ENCODE measurements at regions not wholly inside any gene's neighbourhood (a gene's known extent, or its start where the extent isn't known, plus 50 kb on each side); places are given as distances from the start of the nearest gene placed in this dataset.

GRCh38 chr10:4066581-4067390 is 281.8 kb upstream of the KLF6 start:
- no peak overlapping the region for H3K4me3 ChIP-seq (ENCODE audit: low read depth, low read length)
- DNase-seq (ENCODE audit: low read depth), result no peak
- no peak for TF ChIP-seq CTCF (IDR thresholded peaks at IDR 0.05; ENCODE audit: insufficient read depth, low read length)

DNA sequence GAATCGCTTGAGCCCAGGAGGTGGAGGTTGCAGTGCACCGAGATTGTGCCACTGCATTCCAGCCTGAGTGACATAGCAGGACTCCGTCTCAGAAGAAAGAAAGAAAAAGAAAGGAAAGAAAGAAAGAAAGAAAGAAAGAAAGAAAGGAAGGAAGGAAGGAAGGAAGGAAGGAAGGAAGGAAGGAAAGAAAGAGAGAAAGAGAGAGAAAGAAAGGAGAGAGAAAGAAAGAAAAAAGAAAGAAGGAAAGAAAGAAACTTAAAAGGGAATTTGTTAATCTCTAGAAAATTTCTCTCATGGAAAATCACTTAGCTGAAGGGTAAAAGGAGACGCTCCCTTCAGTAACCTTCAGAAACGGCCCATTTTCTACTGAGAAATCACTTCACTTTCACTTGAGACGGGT is 279.5 kb upstream of the KLF6 start:
- DNase-seq (ENCODE audit: low read depth), result no peak

DNA sequence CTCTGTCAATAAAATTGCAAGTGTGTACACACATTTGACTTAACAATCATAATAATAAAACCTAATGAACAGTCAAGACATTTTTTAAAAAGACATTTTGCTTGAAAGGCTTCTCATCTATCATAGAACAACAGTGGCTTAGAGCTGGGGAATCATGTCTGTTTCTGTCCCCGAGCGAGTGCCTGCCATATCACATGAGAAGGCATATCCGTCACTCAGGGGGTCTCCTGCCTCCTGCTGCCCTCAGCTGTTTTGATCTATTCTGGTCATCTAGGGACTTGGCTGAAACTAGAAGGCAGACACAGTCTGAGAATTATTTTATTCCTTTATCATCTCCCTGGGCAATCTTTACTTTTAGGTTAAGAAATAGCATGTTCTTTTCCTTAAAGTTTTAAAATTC is 278.7 kb upstream of the KLF6 start:
- TF ChIP-seq CTCF (IDR thresholded peaks at IDR 0.05; ENCODE audit: insufficient read depth, low read length), result no peak
- DNase-seq (ENCODE audit: low read depth), result no peak

More for the DNA sequence above, 279.5 kb upstream of the KLF6 start:
- TF ChIP-seq CTCF (IDR thresholded peaks at IDR 0.05; ENCODE audit: insufficient read depth, low read length), result no peak
- no peak overlapping the region for H3K4me3 ChIP-seq (ENCODE audit: low read depth, low read length)

GRCh38 chr10:4062751-4063150 is 277.7 kb upstream of the KLF6 start:
- H3K4me3 ChIP-seq (ENCODE audit: low read depth, low read length), result no peak overlapping the region

More for the DNA sequence above, 278.7 kb upstream of the KLF6 start:
- H3K4me3 ChIP-seq (ENCODE audit: low read depth, low read length), result no peak overlapping the region

DNA sequence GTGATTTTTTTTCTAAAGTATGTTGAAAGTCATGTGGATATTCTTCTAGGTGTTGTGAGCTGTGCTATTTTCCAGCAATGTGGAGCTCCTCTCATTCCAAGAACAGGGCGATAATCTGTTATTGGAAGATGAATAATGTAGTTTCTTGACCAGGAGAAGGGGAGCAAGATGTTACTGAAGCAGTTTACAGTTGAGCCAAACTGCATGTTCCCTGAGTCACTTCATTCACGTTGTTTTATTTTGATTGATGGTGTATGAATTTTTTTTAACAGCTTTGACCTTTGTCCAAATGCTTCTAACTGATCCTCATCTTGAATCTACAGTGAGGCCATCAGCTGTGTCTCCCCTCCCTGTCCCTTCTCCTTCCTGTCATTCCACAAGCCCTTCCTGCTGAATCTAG is 277.1 kb upstream of the KLF6 start:
- H3K4me3 ChIP-seq (ENCODE audit: low read depth, low read length), result no peak overlapping the region
- DNase-seq (ENCODE audit: low read depth), result no peak
- TF ChIP-seq CTCF (IDR thresholded peaks at IDR 0.05; ENCODE audit: insufficient read depth, low read length), result no peak

More at GRCh38 chr10:4062751-4063150, 277.7 kb upstream of the KLF6 start:
- TF ChIP-seq CTCF (IDR thresholded peaks at IDR 0.05; ENCODE audit: insufficient read depth, low read length), result no peak
- no peak for DNase-seq (ENCODE audit: low read depth)

GRCh38 chr10:4061441-4061951 is 276.5 kb upstream of the KLF6 start:
- peak; percentile 86 for DNase-seq (ENCODE audit: low read depth)
- TF ChIP-seq CTCF (IDR thresholded peaks at IDR 0.05; ENCODE audit: insufficient read depth, low read length), result peak; percentile 17
- H3K4me3 ChIP-seq (ENCODE audit: low read depth, low read length), result no peak overlapping the region

All from fibroblast of the aortic adventitia (primary cell).